ENCODE measurements at regions not wholly inside any gene's neighbourhood (a gene's known extent, or its start where the extent isn't known, plus 50 kb on each side); places are given as distances from the start of the nearest gene placed in this dataset.
"Not testable (repeated sequence)": the region's sequence is repeated elsewhere in the genome, so short reads cannot be mapped to it uniquely, and the experiment has no call there.

- TF ChIP-seq CTCF (conservative IDR thresholded peaks at IDR 0.05; ENCODE audit: low read length); EZH2phosphoT487 (IDR thresholded peaks at IDR 0.05; ENCODE audit: borderline replicate concordance, low read depth, low read length): not testable (repeated sequence)
These were observed 92.7 kb downstream of the ZNF675 start for GRCh38 chr19:23594311-23594710.
